SU-DHL-6 (cell line): ENCODE measurements at regions not wholly inside any gene's neighbourhood (a gene's known extent, or its start where the extent isn't known, plus 50 kb on each side); places are given as distances from the start of the nearest gene placed in this dataset.

Source experiments
- EZH2phosphoT487 ChIP-seq: fragments of 200-600 bp; sonication (generic), shearing (Covaris generic); conservative IDR thresholded peaks from 2 replicates; pipeline ENCODE4 v1.6.1; 2018; ENCODE audit warnings: mild to moderate bottlenecking, antibody characterized with exemption, low read length, moderate library complexity, mixed read lengths
- TF ChIP-seq, protein P1 (sequence below): fragments of 200-600 bp; sonication (generic); IDR thresholded peaks from one replicate; pipeline ENCODE4 v1.5.1; 2017; ENCODE audit warnings: antibody characterized with exemption, mild to moderate bottlenecking, low read length, moderate library complexity; ENCODE audit not compliant: insufficient read depth, poor library complexity, severe bottlenecking

DNA sequence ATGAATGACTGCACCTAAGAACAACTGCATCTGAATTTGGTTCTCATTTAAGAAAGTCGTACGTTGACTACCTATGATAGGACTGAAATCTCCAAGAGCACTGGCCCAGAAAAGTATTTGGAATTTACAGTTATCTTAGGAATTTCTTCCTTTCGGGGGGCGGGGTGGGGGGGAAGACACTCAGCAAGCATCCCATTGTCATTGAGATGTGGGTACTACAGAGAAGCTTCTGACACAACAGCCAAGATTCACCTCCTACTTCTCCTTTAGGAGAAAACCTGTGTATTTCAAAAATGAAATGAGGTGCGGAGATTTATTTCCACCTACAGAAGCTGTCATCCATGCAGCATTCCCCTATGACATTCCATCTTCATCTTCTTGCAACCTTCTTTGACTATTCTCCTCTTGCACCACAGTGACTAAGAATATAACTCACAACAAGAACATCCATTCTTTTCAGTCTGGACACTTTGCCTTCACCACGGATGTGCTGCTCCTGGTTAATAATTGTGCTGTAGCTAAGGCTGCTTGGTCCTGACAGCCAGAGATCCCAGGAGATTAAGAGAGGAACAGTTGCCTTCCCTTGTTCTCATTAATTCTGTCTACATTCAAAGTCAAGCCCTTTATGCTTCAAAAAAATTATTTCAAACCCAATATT, 98.4 kb upstream of the FRMD4A start:
- TF ChIP-seq, protein P1, sequence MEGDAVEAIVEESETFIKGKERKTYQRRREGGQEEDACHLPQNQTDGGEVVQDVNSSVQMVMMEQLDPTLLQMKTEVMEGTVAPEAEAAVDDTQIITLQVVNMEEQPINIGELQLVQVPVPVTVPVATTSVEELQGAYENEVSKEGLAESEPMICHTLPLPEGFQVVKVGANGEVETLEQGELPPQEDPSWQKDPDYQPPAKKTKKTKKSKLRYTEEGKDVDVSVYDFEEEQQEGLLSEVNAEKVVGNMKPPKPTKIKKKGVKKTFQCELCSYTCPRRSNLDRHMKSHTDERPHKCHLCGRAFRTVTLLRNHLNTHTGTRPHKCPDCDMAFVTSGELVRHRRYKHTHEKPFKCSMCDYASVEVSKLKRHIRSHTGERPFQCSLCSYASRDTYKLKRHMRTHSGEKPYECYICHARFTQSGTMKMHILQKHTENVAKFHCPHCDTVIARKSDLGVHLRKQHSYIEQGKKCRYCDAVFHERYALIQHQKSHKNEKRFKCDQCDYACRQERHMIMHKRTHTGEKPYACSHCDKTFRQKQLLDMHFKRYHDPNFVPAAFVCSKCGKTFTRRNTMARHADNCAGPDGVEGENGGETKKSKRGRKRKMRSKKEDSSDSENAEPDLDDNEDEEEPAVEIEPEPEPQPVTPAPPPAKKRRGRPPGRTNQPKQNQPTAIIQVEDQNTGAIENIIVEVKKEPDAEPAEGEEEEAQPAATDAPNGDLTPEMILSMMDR: no peak
- no peak for TF ChIP-seq EZH2phosphoT487
